H1 (cell line): ENCODE measurements at regions not wholly inside any gene's neighbourhood (a gene's known extent, or its start where the extent isn't known, plus 50 kb on each side); places are given as distances from the start of the nearest gene placed in this dataset.
A peak's percentile ranks its signal among the peaks of the same experiment; 100 is the strongest.

ENCODE experiments used
- BRCA1 ChIP-seq: IDR thresholded peaks from 2 replicates; pipeline ENCODE4 v1.6.1; 2012; ENCODE audit warnings: low read depth, low read length, improper control_type of control experiment
- CEBPB ChIP-seq: IDR thresholded peaks from 2 replicates; pipeline ENCODE4 v1.6.1; 2012; ENCODE audit warnings: low read depth, low read length
- CTBP2 ChIP-seq: IDR thresholded peaks from 2 replicates; pipeline ENCODE4 v1.7.0; 2011; ENCODE audit warnings: borderline replicate concordance, mild to moderate bottlenecking, moderate library complexity, mixed read lengths, low read length; ENCODE audit not compliant: insufficient read depth, insufficient read length
- EGR1 ChIP-seq: IDR thresholded peaks from 2 replicates; pipeline ENCODE4 v1.6.1; 2011; ENCODE audit warnings: low read depth, low read length, borderline replicate concordance
- EZH2 ChIP-seq: fragments of 200-600 bp; sonication (generic); IDR thresholded peaks from 2 replicates; pipeline ENCODE4 v1.7.1; 2012; ENCODE audit warnings: low read depth, mild to moderate bottlenecking, moderate library complexity, low read length, inconsistent platforms; ENCODE audit not compliant: severe bottlenecking
- GABPA ChIP-seq: IDR thresholded peaks from 2 replicates; pipeline ENCODE4 v1.6.1; 2011; ENCODE audit warnings: mild to moderate bottlenecking, low read length, moderate library complexity, borderline replicate concordance; ENCODE audit not compliant: insufficient read depth
- JUND ChIP-seq: IDR thresholded peaks from 2 replicates; pipeline ENCODE4 v1.6.1; 2011; ENCODE audit warnings: mild to moderate bottlenecking, improper control_type of control experiment, low read length
- KDM1A ChIP-seq: fragments of 200-600, 300-600 bp; sonication (generic); IDR thresholded peaks from 2 replicates; pipeline ENCODE4 v1.7.1; 2016; ENCODE audit warnings: mild to moderate bottlenecking, low read length, borderline replicate concordance
- RAD21 ChIP-seq, 2 experiments: IDR thresholded peaks in 1 of 2; conservative IDR thresholded peaks in 1 of 2; 2 replicates each; pipeline ENCODE4 v1.6.1; 2011; ENCODE audit warnings: low read depth in 2 of 2, low read length in 2 of 2, improper control_type of control experiment in 1 of 2, inconsistent platforms in 1 of 2, mild to moderate bottlenecking in 1 of 2, moderate library complexity in 1 of 2
- RBBP5 ChIP-seq: IDR thresholded peaks from 2 replicates; pipeline ENCODE4 v1.7.1; 2012; ENCODE audit warnings: low read depth, mild to moderate bottlenecking, inconsistent platforms, low read length, moderate library complexity, borderline replicate concordance
- RFX5 ChIP-seq: IDR thresholded peaks from 2 replicates; pipeline ENCODE4 v1.6.1; 2011; ENCODE audit warnings: low read depth, low read length, improper control_type of control experiment, borderline replicate concordance
- SAP30 ChIP-seq: fragments of 300-600 bp; sonication (generic); IDR thresholded peaks from 2 replicates; pipeline ENCODE4 v1.7.1; 2012; ENCODE audit warnings: low read length, moderate library complexity, mild to moderate bottlenecking, inconsistent platforms; ENCODE audit not compliant: insufficient read depth, insufficient replicate concordance
- SIRT6 ChIP-seq: IDR thresholded peaks from one replicate; pipeline ENCODE4 v1.7.1; 2012; ENCODE audit warnings: low read length, inconsistent platforms
- SUZ12 ChIP-seq: fragments of 200-600 bp; sonication (generic); IDR thresholded peaks from 2 replicates; pipeline ENCODE4 v1.6.1; 2012; ENCODE audit warnings: mild to moderate bottlenecking, inconsistent platforms, low read length, moderate library complexity, mixed read lengths
- TAF1 ChIP-seq: IDR thresholded peaks from 2 replicates; pipeline ENCODE4 v1.6.1; 2011; ENCODE audit warnings: mild to moderate bottlenecking, low read depth, low read length
- TAF7 ChIP-seq: optimal IDR thresholded peaks from 2 replicates; pipeline ENCODE3; 2011; ENCODE audit warnings: low read depth, mild to moderate bottlenecking, inconsistent platforms, low read length, moderate library complexity, borderline replicate concordance
- TF ChIP-seq, protein P1 (sequence below): IDR thresholded peaks from 2 replicates; pipeline ENCODE4 v1.6.1; 2012; ENCODE audit warnings: inconsistent platforms
- TF ChIP-seq, protein P2 (sequence below), 3 experiments: IDR thresholded peaks; 1 replicate in 2 of 3; 2 replicates in 1 of 3; pipeline versions ENCODE4 v1.5.1 to v1.6.1; 2011; ENCODE audit warnings: low read length in 3 of 3, mild to moderate bottlenecking in 3 of 3, inconsistent platforms in 2 of 3, low read depth in 1 of 3, moderate library complexity in 1 of 3; ENCODE audit not compliant: insufficient read depth in 1 of 3; ENCODE audit errors: control extremely low read depth in 1 of 3

DNA sequence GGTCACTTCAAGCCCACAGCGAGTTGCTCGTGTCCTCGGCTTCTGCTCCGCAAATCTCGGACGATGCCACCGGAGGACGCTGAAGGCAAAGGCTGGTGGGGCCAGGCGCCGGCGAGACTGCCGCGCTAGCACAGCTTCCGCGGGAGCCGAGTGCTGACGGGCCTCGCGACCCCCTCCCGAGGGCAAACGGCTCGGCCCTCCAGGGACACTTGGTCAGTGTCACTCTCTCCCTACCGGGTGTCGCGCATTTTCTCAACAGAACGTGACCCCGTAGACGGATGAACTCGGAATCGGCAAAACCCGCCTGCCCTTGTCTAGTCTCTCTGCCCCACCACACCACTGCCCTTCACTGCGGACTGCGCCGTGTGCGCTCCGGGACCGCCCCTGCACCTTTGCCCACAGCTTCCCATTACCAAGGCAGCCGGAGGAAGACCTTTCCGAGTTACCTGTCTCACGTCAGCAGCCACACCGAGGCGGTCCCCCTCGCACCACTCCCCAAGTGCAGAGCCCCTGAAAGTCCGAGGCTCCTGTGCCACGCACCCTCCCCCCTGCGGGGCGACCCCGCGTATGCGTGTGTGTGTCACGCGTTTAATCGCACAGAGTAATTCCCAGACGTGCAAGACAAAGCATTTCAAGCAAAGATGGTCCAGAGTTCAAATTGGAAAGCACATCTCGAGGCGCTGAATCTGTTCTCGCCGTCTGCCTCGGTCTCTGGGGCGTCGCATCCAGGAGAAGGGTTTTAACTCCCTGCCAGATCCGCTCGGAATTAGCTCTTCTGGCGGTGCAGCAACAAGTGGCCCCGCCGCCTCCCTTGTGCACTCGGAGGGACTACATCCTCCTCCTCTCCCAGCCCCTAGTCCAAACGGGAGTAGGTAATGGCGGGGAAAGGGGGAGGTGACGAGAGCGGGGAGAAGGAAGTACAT lies 245.0 kb upstream of the TOPAZ1 start (continued):
- no peak for TF ChIP-seq EGR1
- no peak for TF ChIP-seq SIRT6
- TF ChIP-seq CEBPB, result no peak
- TF ChIP-seq, protein P1, sequence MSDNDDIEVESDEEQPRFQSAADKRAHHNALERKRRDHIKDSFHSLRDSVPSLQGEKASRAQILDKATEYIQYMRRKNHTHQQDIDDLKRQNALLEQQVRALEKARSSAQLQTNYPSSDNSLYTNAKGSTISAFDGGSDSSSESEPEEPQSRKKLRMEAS, result peak; percentile 36; the same call in 1 of the 2 replicates
- 0 out of 2 replicates have a peak, but pooled peaks have one; percentile 16 for TF ChIP-seq TAF1
- TF ChIP-seq RBBP5, result peak; percentile 79; the same call in 1 of the 2 replicates
- no peak for TF ChIP-seq RFX5
- no peak for TF ChIP-seq JUND
- no peak for TF ChIP-seq GABPA
- peak; percentile 79 for TF ChIP-seq EZH2
- TF ChIP-seq KDM1A, result no peak
- TF ChIP-seq, protein P2, sequence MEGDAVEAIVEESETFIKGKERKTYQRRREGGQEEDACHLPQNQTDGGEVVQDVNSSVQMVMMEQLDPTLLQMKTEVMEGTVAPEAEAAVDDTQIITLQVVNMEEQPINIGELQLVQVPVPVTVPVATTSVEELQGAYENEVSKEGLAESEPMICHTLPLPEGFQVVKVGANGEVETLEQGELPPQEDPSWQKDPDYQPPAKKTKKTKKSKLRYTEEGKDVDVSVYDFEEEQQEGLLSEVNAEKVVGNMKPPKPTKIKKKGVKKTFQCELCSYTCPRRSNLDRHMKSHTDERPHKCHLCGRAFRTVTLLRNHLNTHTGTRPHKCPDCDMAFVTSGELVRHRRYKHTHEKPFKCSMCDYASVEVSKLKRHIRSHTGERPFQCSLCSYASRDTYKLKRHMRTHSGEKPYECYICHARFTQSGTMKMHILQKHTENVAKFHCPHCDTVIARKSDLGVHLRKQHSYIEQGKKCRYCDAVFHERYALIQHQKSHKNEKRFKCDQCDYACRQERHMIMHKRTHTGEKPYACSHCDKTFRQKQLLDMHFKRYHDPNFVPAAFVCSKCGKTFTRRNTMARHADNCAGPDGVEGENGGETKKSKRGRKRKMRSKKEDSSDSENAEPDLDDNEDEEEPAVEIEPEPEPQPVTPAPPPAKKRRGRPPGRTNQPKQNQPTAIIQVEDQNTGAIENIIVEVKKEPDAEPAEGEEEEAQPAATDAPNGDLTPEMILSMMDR (IDR thresholded peaks at IDR 0.05; ENCODE audit: control extremely low read depth in 1 of 3, insufficient read depth in 1 of 3, low read depth in 1 of 3, low read length in 3 of 3), result peak in 2 of 3 experiments; percentile 32 to 45; a peak in 3 of 4 replicates
- TF ChIP-seq SAP30, result peak; percentile 21
- peak; percentile 41 for TF ChIP-seq SUZ12
- peak; percentile 88 for TF ChIP-seq CTBP2
- no peak for TF ChIP-seq BRCA1
- peak; percentile 25 for TF ChIP-seq TAF7
- peak; percentile 54 to 77 for TF ChIP-seq RAD21 (IDR thresholded peaks at IDR 0.05 in 1 of 2, conservative IDR thresholded peaks at IDR 0.05 in 1 of 2; ENCODE audit: low read depth in 2 of 2, low read length in 2 of 2)
